H54 (cell line): ENCODE measurements at regions not wholly inside any gene's neighbourhood (a gene's known extent, or its start where the extent isn't known, plus 50 kb on each side); places are given as distances from the start of the nearest gene placed in this dataset.
"Not testable (repeated sequence)": the region's sequence is repeated elsewhere in the genome, so short reads cannot be mapped to it uniquely, and the experiment has no call there.

Experiments
- DNase-seq: peaks from one replicate; pipeline ENCODE4 v3.0.0; 2011; ENCODE audit warnings: low spot score, mixed read lengths; ENCODE audit not compliant: insufficient read length
- FAIRE-seq: peaks from 3 replicates; lab custom pipeline; 2011; peaks lifted over from hg19 to GRCh38; lab: Jason Lieb, UNC
- POLR2A ChIP-seq: IDR thresholded peaks from 2 replicates; pipeline ENCODE4 v1.6.1; 2011; ENCODE audit warnings: low read depth, mild to moderate bottlenecking, low read length

DNA sequence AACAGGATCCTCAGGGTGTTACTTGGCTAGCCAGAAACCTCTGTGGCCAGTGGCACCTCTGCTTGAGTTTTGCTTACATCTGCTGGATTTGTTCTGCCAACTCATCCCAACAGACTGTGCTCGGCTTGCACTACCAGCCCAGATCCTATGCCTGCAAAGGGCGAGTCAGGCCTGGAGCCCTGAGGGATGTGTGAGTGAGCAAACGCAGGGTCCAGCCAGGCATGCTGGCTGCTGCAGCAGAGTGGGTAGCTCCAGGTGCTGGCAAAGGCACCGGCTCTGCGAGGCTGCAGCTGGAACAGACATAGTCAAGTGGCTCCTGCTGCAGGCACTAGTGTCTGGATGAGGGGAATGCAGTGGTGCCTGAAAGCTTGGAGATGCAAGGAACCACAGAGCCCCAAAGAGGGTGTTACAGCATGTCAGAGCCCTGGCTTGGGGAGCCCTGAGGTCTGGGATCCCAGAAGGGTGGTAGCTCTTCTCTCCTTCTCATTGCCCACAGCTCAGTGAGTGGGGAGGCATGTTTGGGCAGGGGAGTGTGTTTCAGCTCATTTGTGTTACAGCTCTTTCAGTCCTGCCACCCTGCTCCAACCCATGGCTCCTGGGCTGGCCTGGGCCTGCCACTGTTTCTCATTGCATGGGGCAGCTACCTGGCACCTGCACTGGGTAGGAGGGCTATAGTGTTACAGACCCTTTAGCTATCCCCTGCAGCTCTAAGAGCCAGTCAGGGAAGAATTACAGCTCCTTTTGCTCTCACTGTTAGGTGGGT lies 332.6 kb downstream of the TAF11L14 start:
- FAIRE-seq (no peak), DNase-seq (no peak)
- no peak for TF ChIP-seq POLR2A

DNA sequence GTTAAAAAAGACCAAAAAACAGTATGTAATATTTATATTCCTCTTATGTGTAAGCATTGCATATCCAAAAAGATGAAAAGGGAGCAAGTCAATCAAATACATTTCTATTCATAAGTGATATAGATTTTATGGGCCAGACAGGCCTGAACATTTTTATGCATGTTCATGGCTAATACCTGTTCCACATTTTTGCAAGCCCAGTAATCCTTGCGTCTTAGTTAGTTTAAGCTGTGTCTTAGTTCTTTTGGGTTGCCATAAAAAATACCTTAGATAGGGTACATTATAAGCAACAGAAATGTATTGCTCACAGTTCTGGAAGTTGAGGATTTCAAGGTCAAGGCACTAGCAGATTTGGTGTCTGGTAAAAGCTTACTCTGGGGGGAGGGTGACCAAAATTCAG lies 342.1 kb downstream of the TAF11L14 start:
- no peak for TF ChIP-seq POLR2A
- FAIRE-seq (no peak), DNase-seq (no peak)

DNA sequence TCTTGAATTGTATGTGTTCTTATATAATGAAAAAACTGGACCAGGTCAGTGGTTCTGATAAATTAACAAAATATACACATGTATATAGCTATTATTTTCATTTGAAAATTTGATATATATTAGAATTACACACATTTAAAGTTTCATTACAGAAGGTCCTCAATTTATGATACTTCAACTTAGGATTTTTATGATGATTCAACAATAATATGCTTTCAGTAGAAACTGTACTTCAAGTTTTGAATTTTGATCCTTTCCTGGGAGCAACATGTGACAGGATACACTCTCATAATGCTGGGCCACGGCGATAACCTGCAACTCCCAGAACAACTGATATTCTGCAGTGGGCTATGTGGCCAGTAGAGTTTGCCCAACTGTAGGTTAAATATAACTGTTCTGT lies 344.7 kb downstream of the TAF11L14 start:
- no peak for DNase-seq
- FAIRE-seq = no peak
- no peak for TF ChIP-seq POLR2A

DNA sequence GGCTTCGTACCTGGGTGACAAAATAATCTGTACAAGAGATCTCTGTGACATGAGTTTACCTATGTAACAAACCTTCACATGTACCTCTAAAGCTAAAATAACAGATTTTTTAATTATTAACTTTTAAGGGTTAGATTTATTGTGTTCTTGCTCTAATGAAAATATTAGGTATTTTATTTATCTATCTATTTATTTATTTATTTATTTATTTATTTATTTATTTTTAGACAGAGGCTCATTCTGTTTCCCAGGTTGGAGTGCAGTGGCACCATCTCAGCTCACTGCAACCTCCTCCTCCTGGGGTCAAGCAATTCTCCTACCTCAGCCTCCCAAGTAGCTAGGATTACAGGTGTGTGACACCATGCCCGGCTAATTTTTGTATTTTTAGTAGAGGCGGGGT lies 348.4 kb downstream of the TAF11L14 start:
- not testable (repeated sequence) for DNase-seq, FAIRE-seq

DNA sequence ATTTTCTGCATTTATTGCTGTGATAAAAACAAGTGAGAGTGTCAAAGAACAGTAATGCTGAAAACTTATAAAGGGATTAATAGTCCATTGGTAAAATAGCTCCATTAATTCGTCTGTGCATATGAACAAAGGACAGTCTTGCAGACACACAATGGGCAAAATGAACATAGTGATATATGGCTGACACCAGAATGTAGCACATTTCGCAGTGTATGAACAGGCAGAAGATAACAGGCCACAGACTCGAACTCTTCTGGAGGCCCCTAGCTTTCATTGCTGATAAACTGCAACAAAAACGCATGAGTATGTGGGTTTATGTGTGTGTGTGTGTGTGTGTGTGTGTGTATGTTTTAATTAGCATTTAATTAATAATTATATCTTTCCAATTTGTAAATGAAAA lies 354.8 kb downstream of the TAF11L14 start:
- TF ChIP-seq POLR2A = no peak
- FAIRE-seq (no peak), DNase-seq (no peak)

DNA sequence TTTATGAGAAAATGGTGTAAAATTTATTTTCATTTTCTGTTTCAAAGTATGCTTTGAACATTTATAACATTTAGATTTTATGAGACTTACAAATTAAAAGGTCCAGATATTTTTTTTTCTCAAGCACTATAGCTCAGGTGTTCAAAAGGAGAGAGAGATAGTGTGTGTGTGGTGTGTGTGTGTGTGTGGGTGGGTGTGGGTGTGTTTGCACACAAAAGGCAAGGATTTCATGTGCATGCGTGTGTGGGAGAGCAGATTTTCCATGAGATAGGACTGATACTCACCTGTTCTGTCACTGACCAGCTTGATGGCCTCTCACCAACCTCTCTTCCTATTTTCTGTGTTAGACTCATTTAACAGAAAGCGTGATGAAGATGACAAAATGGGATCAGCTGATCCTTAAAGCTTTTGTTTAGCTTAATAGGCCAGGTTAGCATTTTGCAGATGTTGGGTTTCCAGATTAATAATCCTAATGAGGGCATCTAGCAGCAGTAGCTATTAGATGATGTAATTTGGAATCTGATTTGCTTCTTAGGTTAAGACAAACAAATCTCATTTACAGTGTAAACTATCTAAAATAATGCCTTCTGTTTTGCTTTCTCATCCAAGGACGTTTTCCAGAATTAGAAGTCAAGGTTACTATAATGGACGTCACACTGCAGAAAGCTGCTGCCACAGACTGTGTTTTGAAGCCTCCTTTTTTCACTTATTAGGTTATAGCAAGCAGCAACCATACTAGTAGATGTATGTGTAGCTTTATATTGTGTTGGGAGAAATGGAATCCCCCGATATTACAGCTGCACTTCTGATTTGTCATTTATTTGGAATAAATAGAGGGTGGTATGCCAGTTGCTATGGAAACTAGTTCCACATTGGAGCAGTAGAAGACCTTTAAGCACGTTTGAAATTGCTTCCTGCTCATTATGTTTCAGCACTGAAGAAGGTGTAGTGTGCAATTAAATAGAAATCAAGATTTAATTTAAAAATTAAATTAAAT lies 355.6 kb downstream of the TAF11L14 start:
- no peak for FAIRE-seq
- DNase-seq = no peak

DNA sequence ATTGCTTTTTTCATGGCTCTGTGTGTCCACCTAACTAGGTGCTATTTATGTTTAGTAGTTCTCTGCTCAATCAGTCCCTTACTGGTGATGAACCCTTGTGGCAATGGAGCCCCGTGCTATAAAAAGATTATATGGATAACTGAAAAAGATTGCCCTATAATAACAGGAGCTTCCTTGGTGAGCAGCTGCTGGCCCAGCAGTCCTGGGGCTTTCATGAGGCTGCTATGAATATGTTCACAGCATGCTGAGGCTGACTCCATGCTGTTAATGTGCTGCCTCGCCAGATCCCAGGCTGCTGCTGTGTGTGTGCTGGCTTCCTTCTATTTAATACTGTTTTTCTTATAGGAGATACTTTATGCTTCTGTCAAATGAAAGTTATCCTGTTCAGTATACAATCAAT lies 357.5 kb downstream of the TAF11L14 start:
- FAIRE-seq (no peak), DNase-seq (no peak)
- TF ChIP-seq POLR2A = no peak

More for the DNA sequence above, 355.6 kb downstream of the TAF11L14 start:
- TF ChIP-seq POLR2A = no peak

DNA sequence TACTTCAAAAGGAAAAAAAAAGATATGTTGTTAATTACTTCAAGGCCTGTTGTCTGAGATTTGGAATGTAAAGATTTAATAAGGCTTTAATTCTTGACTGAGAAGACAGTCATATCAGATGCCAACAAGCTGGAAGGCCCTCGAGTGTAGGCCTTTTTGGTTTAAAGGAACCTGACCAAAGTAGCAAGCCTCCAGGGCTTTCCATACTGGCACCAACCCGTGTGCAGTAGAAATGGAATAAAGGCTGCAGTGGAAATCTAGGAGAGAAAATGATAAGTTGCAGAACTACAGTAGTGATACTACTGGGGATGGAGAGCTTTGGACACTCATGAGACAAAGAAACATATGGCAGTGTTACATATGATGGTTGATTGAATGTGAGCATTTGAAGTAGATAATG lies 358.0 kb downstream of the TAF11L14 start:
- DNase-seq = no peak
- no peak for TF ChIP-seq POLR2A
- no peak for FAIRE-seq

DNA sequence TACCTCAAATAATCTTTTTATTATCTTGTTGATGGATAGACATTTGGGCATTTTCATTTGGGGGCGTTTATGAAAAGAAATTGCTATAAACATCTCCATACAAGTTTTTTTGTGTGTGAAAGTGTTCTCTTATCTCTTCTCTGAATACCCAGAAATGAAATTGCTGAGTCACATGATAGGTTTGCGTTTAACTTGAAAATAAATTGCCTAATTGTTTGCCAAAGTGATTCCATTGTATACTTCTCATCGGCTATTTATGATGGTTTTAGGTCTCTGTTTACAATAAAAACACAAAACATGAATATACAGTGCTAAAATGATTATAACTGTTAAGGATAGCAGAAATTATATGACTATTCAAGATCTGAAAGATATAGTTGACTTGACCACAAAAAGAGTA lies 361.7 kb downstream of the TAF11L14 start:
- no peak for FAIRE-seq
- no peak for TF ChIP-seq POLR2A
- no peak for DNase-seq

DNA sequence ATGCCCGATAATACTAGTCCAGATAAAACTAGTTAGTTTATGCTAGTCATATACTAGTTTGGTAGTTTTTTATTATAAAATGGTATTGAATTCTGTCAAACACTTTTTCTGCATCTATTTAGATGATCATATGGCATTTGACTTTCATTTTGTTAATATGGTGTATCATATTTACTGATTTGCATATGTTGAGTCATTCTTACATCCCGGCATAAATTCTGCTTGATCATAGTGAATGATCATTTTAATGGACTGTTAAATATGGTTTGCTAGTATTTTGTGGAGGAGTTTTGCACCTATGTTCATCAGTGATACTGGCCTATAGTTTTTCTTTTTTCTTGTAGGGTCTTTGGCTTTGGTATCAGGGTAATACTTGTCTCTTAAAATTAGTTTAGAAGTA lies 365.6 kb downstream of the TAF11L14 start:
- DNase-seq (no peak), FAIRE-seq (no peak)
- no peak for TF ChIP-seq POLR2A

DNA sequence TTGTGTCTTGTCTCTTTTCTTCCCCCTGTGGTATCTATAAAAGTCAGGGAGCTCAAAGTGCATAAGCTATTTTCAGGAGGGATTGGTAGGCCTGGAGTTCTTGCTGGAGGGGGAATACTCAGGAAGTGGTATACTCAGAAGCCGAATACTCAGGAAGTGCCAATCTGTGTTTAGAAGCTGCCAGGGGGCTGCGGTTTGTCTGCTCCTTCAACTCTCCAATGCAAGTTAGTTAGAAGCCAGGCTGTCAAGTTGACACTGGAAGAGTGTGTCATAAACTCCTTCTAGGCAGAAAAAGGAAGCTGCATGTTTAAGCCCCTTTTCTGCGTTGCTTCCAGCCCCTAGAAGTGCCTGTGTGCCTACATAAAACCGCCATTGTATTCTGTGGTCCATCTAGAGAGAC lies 366.5 kb downstream of the TAF11L14 start:
- TF ChIP-seq POLR2A = no peak
- DNase-seq (no peak), FAIRE-seq (no peak)

DNA sequence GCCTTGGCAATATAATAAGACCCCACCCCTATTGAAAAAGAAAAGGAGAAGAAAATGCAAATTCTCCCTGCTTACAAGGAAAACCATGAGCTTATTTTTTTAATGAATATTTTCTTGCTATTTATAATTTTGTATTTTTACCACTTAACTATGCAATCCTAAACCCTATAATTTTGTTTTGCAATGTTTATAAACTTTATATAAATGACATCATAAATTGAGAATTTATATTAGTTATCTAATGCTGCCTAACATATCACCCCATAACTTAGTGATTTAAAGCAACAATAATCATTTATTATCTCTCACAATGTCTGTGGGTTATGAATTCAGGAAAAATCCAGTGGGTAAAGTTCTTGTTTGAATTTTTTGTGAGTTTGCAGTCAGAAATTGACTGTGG lies 369.1 kb downstream of the TAF11L14 start:
- DNase-seq (no peak), FAIRE-seq (no peak)
- TF ChIP-seq POLR2A = no peak

DNA sequence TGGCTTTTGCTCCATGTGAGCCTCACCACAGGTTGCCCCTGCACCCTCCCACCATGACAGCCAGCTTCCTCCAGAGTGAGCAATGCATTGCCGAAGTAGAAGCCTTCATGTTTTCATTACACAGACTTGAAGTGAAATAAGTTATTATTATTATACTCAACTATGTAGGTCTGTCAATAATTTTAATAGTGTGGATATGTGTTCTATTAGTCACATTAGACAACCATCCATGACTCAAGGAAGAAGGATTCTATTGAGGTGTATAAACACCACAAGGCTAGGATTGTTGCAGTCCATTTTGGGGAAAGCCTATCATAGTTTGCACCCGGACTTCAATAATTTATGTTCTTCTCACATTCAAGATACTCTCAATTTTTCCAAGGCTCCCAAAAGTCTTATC lies 369.5 kb downstream of the TAF11L14 start:
- no peak for DNase-seq
- FAIRE-seq = no peak
- TF ChIP-seq POLR2A = no peak

DNA sequence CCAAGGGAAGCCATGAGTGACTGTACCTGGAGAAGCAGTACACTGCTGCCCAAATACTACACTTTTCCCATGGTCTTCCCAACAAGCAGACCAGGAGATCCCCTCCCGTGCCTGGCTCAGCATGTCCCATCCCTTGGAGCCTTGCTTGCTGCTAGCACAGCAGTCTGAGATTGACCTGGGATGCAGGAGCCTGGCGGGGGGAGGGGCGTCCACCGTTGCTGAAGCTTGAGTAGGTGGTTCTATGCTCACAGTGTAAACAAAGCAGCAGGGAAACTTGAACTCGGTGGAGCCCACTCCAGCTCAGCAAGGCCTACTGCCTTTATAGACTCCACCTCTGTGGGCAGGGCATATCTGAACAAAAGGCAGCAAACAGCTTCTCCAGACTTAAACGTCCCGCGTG lies 372.0 kb downstream of the TAF11L14 start:
- FAIRE-seq, DNase-seq: not testable (repeated sequence)
